GM19395 (cell line): ENCODE measurements at regions not wholly inside any gene's neighbourhood (a gene's known extent, or its start where the extent isn't known, plus 50 kb on each side); places are given as distances from the start of the nearest gene placed in this dataset.
"Not testable (repeated sequence)": the region's sequence is repeated elsewhere in the genome, so short reads cannot be mapped to it uniquely, and the experiment has no call there.

ENCODE experiments used
- ATAC-seq: cut with Tn5 transposase; IDR thresholded peaks from one replicate; pipeline ENCODE4 v1.9.1; 2021; ENCODE audit warnings: mild to moderate bottlenecking, moderate library complexity; ENCODE audit not compliant: unreplicated experiment

- peak; percentile 85 for ATAC-seq
Measured at GRCh38 chr7:104956753-104957450, 57.1 kb upstream of the KMT2E start.

- ATAC-seq = no peak
Measured at GRCh38 chr7:104958371-104958865, 55.6 kb upstream of the KMT2E start.

- ATAC-seq = not testable (repeated sequence)
Measured at GRCh38 chr7:104959483-104959882, 54.5 kb upstream of the KMT2E start.

GRCh38 chr7:104960741-104961448 is 53.1 kb upstream of the KMT2E start:
- ATAC-seq = peak; percentile 52

GRCh38 chr7:104961821-104962220 is 52.2 kb upstream of the KMT2E start:
- ATAC-seq = no peak

- no peak for ATAC-seq
Measured at GRCh38 chr7:104962781-104963180, 51.2 kb upstream of the KMT2E start.

- no peak for ATAC-seq
Measured at GRCh38 chr7:104963378-104963990, 50.5 kb upstream of the KMT2E start.

GRCh38 chr7:104963991-104964385 is 50.0 kb upstream of the KMT2E start:
- ATAC-seq = no peak
